CD4-positive, alpha-beta T cell treated with Interleukin-6 at 100 ng/mL for 8 hours (primary cell): ENCODE measurements at regions not wholly inside any gene's neighbourhood (a gene's known extent, or its start where the extent isn't known, plus 50 kb on each side); places are given as distances from the start of the nearest gene placed in this dataset.
"Not testable (repeated sequence)": the region's sequence is repeated elsewhere in the genome, so short reads cannot be mapped to it uniquely, and the experiment has no call there.

ENCODE experiments used
- DNase-seq: peaks from one replicate; pipeline ENCODE4 v3.0.0-alpha.2; 2020; ENCODE audit warnings: mixed read lengths, low spot score

- DNase-seq = no peak
Measured at GRCh38 chr10:36492590-36493515, 632.5 kb upstream of the ANKRD30A start.

DNA sequence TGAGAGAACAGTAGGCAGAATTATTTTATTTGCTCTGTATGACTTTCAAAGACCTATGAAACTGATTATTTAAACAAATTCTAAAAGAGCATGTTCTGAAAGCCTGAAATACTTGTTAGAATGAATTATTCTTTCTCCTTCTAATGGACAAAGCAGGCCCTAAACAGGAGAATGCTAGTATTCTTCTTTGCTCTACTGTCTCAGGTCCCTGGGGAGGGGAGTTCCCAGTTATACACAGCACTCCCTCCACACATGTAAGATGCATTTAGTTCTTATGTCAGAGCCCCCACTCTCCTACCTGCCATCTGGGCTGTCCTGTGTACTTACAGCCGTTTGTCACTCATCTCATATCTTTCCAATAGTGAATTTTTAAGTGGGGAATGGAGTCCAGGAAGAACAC is 633.5 kb upstream of the ANKRD30A start:
- no peak for DNase-seq

- no peak for DNase-seq
Measured at GRCh38 chr10:36489611-36490228, 635.7 kb upstream of the ANKRD30A start.

GRCh38 chr10:36489181-36489580 is 636.2 kb upstream of the ANKRD30A start:
- no peak for DNase-seq

DNA sequence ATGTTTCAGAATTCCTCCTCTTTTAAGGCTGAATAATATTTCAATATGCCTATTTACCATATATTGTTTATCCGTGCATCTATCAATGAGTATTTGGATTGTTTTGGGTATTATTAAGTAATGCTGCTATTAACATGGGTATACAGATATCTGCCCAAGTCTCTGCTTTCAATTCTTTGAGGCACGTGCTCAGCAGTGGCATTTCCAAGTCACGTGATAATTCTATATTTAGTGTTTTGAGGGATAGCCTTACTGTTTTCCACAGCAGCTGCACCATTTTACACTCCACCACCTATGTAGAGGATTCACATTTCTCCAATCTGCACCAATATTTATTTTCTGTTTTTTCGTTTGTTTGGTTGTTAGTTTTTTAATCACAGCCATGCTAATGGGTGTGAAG is 636.8 kb upstream of the ANKRD30A start:
- DNase-seq = no peak

DNA sequence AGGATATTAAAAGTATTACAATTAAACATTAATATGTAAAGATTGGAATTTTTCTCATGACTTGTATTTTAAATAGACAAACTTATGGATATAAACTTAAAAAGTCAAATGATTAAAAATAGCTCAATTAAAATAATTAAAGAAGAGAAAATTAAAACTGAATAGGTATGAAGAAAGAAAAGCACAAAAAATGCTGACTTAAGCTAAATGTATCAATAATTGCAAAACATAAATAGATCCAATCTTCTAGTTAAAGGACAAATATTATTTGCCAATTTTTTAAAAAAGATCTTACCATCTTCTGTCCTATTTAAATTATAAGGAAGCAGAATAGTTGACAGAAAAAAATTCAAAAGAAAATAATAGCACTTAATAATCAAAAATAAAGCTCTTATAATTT is 646.3 kb upstream of the ANKRD30A start:
- DNase-seq = no peak

DNA sequence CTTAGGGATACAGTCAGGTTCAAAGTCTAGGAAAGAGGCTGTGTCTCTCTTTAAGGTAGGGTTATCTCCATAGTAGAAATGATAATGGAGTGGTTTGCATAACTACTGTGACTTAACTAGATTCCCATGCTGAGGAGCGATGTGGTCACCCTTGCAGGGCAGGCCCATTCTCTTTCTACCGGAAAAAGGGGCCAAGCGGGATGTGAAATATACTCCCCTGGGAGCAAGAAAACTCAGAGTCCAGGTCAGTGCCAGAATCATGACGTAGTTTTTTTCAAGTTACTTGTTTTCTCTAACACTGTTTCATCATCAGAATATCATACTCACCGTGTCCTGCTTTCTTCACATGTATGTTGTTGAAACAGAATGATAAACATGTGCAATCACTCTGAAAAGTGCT is 649.0 kb upstream of the ANKRD30A start:
- no peak for DNase-seq

- no peak for DNase-seq
Measured at GRCh38 chr10:36475746-36476145, 649.7 kb upstream of the ANKRD30A start.

DNA sequence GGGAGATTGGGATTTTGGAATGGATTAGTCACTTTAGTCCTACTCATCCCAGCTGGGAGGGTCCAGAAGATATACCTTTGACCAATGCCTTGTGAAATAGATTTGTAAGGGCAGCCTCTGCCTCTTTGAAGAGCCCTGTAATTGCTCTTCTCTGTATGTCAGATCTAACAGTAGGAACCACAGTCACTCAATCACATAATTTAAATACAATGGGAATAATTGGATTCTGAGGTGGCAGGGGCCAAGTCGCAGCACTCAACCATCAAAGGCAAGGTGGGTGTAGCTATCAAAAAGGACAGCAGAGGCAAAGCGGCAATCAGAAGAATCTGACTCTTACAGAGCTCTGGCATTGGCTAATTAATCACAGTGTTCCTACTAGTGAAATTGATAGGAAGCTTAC is 650.9 kb upstream of the ANKRD30A start:
- DNase-seq = no peak

DNA sequence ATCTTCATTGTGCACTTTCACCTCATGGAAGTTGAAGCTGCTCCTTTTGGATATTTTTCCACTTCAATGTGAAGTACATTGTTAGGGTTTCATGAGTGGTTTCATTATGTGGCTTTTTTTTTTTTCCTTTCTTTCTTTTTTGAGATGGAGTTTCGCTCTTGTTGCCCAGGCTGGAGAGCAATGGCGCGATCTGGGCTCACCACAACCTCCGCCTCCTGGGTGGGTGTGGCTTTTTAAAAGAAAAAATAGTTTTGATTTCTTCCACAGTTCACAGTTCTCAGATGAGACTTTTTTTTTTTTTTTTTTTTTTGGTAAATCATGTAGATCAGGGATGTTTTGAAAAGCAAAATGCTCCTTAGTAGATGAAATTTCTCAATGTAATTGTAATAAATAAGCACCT is 652.3 kb upstream of the ANKRD30A start:
- no peak for DNase-seq

- no peak for DNase-seq
Measured at GRCh38 chr10:36469585-36469984, 655.8 kb upstream of the ANKRD30A start.

DNA sequence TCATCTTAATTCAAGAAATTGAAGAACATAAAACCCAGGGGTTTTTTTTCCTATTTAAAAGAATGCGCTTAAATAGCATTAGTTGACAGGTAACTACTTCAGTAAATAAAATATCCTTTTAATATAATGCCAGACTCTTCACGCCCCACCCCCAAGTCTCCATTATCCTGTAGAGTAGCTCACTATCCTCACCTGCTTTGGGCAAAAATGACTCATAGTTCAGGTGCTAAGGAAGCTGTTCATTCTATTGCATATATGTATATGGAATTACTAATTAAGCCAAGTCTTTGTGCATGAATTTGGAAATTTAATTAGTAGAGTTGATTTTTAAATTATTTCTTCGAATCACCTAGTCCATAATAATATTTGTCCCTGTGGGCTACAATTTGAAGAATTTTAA is 656.8 kb upstream of the ANKRD30A start:
- DNase-seq = no peak

- no peak for DNase-seq
Measured at GRCh38 chr10:36465604-36466379, 659.6 kb upstream of the ANKRD30A start.

DNA sequence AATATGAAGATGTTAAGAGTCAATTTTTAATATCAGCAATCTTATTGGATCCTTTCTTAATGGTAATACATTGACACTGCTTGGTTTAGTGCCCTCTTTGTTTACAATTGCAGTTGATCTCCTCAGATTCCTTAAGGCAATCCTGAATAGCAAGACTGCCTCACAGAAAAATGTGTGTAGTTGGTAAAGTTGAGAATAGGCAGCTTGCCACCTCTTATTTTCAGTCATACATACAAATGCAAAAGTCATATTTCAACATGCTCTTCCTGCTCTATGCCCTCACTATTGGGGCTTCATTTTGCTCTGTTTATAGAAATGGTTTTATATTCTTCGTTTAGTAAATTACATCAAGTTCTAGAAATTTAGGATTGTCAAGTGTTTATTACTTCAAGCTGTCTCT is 661.1 kb upstream of the ANKRD30A start:
- no peak for DNase-seq

GRCh38 chr10:36463390-36463789 is 662.0 kb upstream of the ANKRD30A start:
- no peak for DNase-seq

GRCh38 chr10:36462194-36462593 is 663.2 kb upstream of the ANKRD30A start:
- DNase-seq = no peak

GRCh38 chr10:36458437-36458836 is 667.0 kb upstream of the ANKRD30A start:
- not testable (repeated sequence) for DNase-seq

DNA sequence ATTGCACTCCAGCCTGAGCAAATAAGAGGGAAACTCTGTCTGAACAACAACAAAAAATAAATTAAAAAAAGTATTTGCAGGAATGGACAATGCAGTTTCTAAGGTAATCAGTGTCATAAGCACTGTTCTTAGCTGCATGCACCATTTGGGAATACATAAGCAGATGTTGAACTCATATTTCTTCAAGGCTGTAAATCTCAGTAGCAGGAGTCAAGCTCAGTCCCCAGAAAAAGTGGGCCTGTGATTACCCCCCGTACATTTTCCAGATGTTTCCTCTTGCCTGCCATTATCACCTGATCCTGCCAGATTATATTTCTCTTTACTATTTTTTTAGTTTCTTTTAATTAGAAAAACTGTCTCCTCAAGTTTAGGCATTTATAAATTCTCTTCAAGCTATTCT is 667.6 kb upstream of the ANKRD30A start:
- DNase-seq = no peak

DNA sequence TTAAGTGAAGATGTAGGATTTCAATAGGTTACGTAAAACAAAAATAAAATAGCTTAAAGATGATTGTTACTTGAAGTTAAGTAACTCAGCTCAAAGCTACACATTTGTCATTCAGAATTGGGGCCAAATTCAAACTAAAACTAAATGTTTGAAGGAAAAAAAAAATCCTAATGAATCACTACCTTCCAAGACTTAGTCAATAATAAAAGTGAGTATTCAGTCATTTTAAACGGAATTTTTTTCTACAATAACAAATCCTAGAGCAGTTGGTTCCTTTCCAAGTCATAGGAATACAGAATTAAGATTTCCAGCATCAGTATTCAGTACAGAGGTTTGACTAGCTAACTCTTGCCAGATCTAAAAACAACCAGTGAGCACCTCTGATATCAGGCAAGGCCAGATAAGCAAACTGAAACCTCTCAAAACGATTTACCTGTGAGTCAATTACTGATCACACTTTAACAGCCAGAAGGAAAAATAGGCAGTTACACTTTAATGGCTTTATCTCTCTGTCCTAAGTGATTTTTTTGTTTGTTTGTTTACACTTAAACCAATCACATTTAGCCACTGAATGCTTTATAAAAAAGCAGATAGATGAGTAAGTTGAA is 669.8 kb upstream of the ANKRD30A start:
- no peak for DNase-seq

DNA sequence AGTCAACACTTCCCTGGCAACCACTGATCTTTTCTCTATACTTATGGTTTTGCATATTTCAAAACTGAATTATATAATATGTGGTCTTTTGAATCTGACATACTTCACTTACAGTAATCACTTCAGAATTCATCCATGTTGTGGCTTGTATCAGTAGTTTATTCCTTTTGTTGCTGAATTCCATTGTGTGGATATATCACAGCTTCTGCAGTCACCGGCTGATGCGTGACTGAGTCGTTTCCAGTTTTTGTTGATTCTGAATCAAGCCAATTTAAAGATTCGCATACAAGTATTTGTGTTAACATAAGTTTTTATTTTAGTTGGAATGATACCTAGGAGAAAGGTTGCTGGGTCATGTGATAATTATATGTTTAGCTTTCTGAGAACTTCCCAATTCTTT is 672.5 kb upstream of the ANKRD30A start:
- DNase-seq = no peak

- no peak for DNase-seq
Measured at GRCh38 chr10:36451391-36451970, 673.9 kb upstream of the ANKRD30A start.

DNA sequence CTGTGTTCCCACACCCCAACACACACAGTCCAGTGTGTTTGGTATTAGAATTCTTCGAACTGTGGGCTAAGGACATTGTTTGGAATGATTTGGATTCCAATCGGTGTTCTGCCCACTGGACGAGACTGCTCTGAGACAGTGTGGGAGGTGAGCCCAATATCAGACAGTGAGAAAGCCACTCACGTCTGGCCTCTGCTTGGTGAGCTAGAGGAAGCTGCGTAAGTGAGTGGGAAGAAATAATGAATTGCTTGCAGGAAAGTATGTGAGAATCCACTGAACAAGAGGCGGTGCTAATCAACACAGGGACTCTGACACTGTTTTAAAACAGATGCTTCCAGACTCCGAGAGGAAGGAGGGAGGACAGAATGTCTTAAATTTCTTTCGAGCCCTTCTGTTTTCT is 675.0 kb upstream of the ANKRD30A start:
- no peak for DNase-seq
